Esophagus muscularis mucosa (tissue), 3 donors: ENCODE measurements at regions not wholly inside any gene's neighbourhood (a gene's known extent, or its start where the extent isn't known, plus 50 kb on each side); places are given as distances from the start of the nearest gene placed in this dataset.

ENCODE experiments used
- EP300 ChIP-seq: sonication (generic); formaldehyde crosslinking; IDR thresholded peaks from one replicate; pipeline ENCODE4 v1.6.1; 2017; ENCODE audit warnings: antibody characterized with exemption
- POLR2AphosphoS5 ChIP-seq, 2 donors: sonication (generic); formaldehyde crosslinking; IDR thresholded peaks; one replicate each; pipeline ENCODE4 v1.6.1; 2017; ENCODE audit warnings: antibody characterized with exemption in 2 of 2

- TF ChIP-seq POLR2AphosphoS5 (IDR thresholded peaks at IDR 0.05): no peak
- TF ChIP-seq EP300: no peak
Measured at GRCh38 chr1:188514917-188515316, 1686.2 kb downstream of the PLA2G4A start.
